Neural cell (in vitro differentiated cells): ENCODE measurements at regions not wholly inside any gene's neighbourhood (a gene's known extent, or its start where the extent isn't known, plus 50 kb on each side); places are given as distances from the start of the nearest gene placed in this dataset.

Experiments
- MXI1 ChIP-seq: fragments of 450-650 bp; conservative IDR thresholded peaks from 2 replicates; pipeline ENCODE4 v1.6.1; 2014; ENCODE audit warnings: antibody characterized with exemption, mild to moderate bottlenecking; ENCODE audit not compliant: poor library complexity, severe bottlenecking
- POLR2AphosphoS5 ChIP-seq: IDR thresholded peaks from 2 replicates; pipeline ENCODE4 v1.6.1; 2012
- TF ChIP-seq, protein P1 (sequence below): IDR thresholded peaks from 2 replicates; pipeline ENCODE4 v1.6.1; 2012; ENCODE audit warnings: borderline replicate concordance

DNA sequence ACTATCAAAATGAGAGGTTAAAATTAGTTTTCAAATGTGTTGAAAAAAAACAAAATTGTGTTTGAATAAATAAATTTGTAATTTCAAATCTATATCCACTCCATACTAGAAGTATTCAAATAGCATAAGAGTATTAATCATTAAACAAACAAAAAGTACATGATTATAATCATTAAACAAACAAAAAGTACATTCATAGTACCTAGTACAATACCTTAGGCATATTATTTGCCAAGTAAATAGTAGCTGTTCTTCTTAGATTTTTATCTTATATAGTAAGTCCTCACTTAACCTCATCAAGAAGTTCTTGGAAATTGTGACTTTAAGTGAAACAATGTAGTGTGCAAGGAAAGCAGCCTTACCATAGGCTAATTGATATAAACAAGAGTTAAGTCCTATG is 349.3 kb upstream of the VWC2 start:
- no peak for TF ChIP-seq MXI1
- TF ChIP-seq POLR2AphosphoS5 = no peak
- TF ChIP-seq, protein P1, sequence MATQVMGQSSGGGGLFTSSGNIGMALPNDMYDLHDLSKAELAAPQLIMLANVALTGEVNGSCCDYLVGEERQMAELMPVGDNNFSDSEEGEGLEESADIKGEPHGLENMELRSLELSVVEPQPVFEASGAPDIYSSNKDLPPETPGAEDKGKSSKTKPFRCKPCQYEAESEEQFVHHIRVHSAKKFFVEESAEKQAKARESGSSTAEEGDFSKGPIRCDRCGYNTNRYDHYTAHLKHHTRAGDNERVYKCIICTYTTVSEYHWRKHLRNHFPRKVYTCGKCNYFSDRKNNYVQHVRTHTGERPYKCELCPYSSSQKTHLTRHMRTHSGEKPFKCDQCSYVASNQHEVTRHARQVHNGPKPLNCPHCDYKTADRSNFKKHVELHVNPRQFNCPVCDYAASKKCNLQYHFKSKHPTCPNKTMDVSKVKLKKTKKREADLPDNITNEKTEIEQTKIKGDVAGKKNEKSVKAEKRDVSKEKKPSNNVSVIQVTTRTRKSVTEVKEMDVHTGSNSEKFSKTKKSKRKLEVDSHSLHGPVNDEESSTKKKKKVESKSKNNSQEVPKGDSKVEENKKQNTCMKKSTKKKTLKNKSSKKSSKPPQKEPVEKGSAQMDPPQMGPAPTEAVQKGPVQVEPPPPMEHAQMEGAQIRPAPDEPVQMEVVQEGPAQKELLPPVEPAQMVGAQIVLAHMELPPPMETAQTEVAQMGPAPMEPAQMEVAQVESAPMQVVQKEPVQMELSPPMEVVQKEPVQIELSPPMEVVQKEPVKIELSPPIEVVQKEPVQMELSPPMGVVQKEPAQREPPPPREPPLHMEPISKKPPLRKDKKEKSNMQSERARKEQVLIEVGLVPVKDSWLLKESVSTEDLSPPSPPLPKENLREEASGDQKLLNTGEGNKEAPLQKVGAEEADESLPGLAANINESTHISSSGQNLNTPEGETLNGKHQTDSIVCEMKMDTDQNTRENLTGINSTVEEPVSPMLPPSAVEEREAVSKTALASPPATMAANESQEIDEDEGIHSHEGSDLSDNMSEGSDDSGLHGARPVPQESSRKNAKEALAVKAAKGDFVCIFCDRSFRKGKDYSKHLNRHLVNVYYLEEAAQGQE = no peak
